ENCODE measurements at regions not wholly inside any gene's neighbourhood (a gene's known extent, or its start where the extent isn't known, plus 50 kb on each side); places are given as distances from the start of the nearest gene placed in this dataset.

GRCh38 chr1:106304106-106304505, 752.4 kb upstream of the PRMT6 start:
- H3K4me3 ChIP-seq (ENCODE audit: low read depth, low read length) = no peak overlapping the region
- DNase-seq (ENCODE audit: low read depth) = no peak
- TF ChIP-seq, protein P1, sequence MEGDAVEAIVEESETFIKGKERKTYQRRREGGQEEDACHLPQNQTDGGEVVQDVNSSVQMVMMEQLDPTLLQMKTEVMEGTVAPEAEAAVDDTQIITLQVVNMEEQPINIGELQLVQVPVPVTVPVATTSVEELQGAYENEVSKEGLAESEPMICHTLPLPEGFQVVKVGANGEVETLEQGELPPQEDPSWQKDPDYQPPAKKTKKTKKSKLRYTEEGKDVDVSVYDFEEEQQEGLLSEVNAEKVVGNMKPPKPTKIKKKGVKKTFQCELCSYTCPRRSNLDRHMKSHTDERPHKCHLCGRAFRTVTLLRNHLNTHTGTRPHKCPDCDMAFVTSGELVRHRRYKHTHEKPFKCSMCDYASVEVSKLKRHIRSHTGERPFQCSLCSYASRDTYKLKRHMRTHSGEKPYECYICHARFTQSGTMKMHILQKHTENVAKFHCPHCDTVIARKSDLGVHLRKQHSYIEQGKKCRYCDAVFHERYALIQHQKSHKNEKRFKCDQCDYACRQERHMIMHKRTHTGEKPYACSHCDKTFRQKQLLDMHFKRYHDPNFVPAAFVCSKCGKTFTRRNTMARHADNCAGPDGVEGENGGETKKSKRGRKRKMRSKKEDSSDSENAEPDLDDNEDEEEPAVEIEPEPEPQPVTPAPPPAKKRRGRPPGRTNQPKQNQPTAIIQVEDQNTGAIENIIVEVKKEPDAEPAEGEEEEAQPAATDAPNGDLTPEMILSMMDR (conservative IDR thresholded peaks at IDR 0.05; ENCODE audit: low read depth, low read length) = no peak

DNA sequence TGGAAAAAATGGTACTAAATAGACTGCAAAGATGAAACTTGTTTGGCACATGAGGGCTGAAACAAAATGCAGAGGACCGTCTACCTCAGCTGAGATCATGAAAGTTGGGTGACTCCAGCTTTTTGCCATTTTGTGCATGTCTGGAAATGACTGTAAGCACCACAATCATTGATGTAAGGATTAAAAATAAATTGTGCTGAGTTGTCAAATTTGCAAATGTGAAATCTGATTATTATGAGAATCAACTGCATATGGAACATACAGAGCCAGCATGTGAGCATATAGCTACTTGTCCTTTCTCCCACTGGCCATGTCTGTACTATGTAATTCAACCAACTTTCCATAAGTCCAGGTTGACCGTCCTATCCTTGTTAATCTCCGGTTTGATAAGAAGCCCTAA, 736.9 kb upstream of the PRMT6 start:
- no peak for DNase-seq (ENCODE audit: low read depth)
- TF ChIP-seq, protein P1 (conservative IDR thresholded peaks at IDR 0.05; ENCODE audit: low read depth, low read length) = no peak
- H3K4me3 ChIP-seq (ENCODE audit: low read depth, low read length) = no peak overlapping the region

GRCh38 chr1:106325600-106325999, 730.9 kb upstream of the PRMT6 start:
- TF ChIP-seq, protein P1 (conservative IDR thresholded peaks at IDR 0.05; ENCODE audit: low read depth, low read length) = no peak
- no peak overlapping the region for H3K4me3 ChIP-seq (ENCODE audit: low read depth, low read length)

DNA sequence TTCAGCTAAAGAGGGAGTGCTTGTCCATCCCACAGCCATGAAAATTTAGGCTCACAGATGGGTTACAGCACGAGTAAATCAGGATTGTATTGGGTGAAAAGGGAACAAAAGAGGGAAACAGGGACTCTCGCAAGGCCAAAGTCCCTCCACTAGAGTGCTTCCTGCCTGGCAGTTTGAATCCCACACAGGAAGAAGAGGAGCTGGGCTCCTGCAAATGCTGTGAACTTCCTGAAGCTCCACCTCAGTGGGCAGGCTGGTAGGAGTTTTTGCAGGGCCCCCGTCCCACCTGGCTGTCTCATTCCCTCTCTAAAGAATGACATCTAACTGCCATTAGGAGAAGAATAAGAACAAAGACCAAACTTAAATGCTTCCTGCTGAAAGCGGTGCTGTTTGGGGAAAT, 712.0 kb upstream of the PRMT6 start:
- TF ChIP-seq, protein P1 (conservative IDR thresholded peaks at IDR 0.05; ENCODE audit: low read depth, low read length) = peak; percentile 10
- no peak for DNase-seq (ENCODE audit: low read depth)
- H3K4me3 ChIP-seq (ENCODE audit: low read depth, low read length) = no peak overlapping the region

More at GRCh38 chr1:106325600-106325999, 730.9 kb upstream of the PRMT6 start:
- DNase-seq (ENCODE audit: low read depth) = no peak

- no peak overlapping the region for H3K4me3 ChIP-seq (ENCODE audit: low read depth, low read length)
- DNase-seq (ENCODE audit: low read depth) = no peak
- TF ChIP-seq, protein P1 (conservative IDR thresholded peaks at IDR 0.05; ENCODE audit: low read depth, low read length) = peak; percentile 30
Measured at GRCh38 chr1:106360252-106360651, 696.2 kb upstream of the PRMT6 start.

DNA sequence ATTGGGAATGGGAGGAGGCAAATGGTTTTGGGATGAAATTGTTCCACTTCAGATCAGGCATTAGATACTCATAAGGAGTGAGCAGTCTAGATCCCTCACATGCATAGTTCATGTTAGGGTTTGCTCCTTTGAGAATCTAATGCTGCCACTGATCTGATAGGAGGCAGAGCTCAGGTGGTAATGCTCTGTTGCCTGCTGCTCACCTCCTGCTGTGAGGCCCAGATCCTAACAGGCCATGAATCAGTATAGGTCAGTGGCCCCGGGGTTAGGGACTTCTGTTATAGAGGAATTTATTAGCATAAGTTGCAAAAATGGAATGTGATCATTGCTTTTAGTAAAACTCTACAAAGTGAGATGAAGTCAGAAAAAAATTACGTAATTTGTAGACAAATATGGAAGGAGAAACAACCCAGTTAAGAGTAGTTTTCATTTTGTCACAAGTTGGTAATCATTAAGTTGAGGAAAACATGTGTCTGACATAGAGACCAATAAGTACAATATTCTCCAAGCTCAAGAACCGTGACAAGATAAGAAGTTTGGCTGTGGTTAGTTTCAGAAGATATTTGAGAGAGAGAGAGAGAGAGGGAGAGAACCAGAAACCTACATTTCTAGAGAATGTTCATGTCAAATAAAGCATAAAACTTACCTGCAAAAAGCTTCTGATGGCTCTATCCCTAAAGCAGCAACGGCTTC, 689.7 kb upstream of the PRMT6 start:
- H3K4me3 ChIP-seq (ENCODE audit: low read depth, low read length) = no peak overlapping the region
- DNase-seq (ENCODE audit: low read depth) = no peak
- TF ChIP-seq, protein P1 (conservative IDR thresholded peaks at IDR 0.05; ENCODE audit: low read depth, low read length) = no peak

GRCh38 chr1:106378261-106378660, 678.2 kb upstream of the PRMT6 start:
- TF ChIP-seq, protein P1 (conservative IDR thresholded peaks at IDR 0.05; ENCODE audit: low read depth, low read length) = no peak
- H3K4me3 ChIP-seq (ENCODE audit: low read depth, low read length) = no peak overlapping the region
- DNase-seq (ENCODE audit: low read depth) = no peak
